Germinal center (tissue), 1 donor: ENCODE measurements at regions not wholly inside any gene's neighbourhood (a gene's known extent, or its start where the extent isn't known, plus 50 kb on each side); places are given as distances from the start of the nearest gene placed in this dataset.

Experiments
- DNase-seq: peaks from one replicate; pipeline ENCODE4 v3.0.0; 2012; ENCODE audit warnings: mixed read lengths, low spot score

DNA sequence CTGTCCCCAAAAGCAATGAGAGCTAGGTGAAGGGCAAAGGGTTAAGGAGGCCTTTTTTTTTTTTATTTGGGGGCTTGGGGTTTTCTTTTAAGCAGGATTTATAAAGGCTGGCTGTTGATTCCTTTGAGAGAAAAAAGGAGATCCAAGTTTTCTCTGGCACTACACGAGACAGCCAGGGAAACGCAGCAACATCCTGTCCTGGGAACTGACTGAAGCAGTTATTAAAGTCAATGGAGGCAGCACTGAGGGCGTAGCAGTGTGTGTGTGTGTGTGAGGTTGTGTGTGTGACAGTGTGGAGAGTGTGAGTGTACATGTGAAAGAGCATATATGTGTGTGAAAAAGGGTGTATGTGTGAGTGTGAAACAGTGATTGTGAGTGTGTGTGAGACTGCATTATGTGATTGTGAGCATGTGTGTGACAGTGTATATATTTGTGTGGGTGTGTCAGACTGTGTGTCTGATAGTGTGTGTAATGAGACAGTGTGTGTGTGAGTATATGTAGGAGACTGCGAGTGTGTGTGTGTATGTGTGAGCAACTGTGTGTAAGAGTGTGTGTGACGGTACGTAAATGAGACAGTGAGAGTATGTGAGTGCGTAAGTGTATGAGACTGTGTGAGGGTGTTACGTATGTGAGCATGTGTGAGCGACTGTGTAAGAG lies 65.9 kb upstream of the TIAM1 start:
- DNase-seq: no peak

DNA sequence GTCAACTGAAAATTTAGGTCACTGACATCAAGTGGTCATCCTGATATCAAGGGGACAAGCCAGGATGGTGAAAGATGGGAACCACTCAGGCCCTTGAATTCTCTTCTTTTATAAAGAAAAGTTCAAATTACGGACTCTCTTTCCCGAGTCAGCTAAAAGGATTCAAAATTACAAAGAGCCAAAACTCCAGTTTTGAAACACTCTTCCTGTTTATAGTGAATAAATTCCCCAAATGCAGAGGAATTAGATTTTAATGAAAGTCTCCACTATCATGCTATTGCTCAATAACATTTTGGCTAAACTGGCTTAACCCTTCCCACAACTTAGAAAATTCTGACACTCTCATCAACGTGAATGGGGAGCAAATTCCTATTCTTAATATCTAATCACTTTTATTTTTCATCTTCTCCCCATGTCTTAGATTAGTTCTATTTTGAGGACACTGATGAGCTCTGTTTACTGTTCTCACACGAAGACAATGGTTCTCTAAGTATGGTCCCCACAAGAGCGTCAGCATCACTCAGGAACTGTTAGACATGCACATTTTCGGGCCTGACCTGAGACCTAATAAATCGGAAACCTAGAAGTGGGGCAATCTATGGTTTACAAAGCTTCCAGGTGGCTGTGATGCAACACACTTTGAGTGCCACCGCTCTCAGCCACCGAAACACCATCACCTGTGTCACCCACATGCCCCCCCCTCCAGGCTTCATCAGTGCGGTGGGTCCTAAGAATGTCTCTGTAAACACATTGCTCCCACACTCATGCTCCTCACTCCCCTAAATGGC lies 64.4 kb upstream of the TIAM1 start:
- DNase-seq: no peak

DNA sequence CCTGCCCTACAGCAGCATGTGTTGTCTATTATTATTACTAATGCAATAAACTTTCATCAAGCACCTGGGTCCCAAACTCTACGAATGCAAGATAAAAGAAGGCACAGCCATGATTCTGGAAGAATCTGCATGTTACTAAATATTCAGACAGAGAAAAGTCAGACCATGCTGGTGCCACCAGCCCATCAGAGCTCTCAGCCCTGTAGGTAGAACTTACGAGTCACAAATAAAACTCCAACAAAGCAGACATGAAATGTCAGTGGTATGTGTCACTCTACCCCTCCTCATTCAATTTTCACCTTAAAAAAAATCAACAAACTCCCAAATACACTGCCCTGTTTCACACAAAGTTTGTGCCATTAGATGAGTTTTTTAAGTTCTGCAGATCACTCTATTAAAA lies 62.4 kb upstream of the TIAM1 start:
- DNase-seq: no peak

DNA sequence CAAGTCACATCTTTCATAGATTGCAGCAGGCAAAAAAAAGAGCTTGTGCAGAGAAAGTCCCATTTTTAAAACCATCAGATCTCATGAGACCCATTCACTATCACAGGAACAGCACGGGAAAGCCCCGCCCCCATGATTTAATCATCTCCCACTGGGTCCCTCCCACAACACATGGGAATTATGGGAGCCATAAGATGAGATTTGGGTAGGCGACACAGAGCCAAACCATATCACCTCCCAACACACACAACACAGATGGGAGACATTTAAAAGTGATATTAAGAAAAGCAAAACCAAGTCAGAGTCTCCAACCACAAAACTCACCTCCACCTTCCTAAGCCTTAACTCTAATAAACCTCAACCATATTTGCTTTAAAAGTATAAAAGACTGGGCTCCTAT lies 61.5 kb upstream of the TIAM1 start:
- no peak for DNase-seq

DNA sequence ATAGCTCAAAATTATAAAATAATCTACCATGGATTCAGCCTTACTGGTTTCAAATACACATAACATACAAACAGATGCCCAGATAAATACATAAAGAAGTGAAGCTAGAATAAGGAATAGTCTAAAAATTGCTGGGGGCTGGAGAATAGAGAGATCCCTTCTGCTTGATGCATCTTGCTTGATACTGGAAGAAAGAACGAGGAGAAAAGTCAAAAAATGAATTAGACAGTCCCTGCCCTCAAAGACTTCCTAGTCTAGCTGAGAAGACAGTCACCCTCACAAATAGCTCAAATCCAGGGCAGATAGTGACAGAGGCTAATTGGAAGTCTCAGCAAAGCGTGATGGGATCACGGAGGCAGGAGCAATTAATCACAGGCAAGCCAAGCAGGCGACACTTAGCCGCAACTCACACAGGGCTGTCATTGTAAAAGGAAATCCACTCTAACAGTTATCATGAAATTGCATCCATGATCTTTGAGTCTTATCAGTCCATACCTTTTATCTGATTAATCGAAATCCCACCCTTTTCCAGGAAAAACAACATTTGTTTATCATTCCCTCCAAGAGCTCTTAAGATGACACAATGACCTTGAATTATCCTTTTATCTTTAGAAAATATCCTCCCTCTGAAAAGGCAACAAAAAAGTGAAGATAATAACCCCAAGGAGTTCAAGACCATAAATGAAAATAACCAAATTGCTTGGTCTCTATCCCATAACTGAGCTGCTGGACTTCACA lies 59.7 kb upstream of the TIAM1 start:
- no peak for DNase-seq

DNA sequence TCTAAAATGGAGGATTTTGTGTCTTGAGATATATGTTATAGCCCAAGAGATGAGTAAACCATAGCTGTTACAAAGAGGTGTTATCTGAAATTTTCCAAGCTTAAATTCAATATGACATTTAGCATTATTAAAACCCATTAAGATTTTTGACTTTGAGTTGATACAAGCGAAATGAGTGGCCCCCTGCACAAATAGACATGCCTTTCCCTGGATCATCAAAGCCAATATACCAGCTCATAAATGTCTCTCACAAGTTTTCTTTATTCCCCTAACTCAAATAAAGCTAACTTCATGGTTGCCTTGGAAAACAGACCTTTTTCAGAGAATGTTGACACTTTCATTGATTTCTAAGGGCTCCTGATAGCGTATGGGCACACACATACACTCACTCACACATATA lies 55.5 kb upstream of the TIAM1 start:
- no peak for DNase-seq

DNA sequence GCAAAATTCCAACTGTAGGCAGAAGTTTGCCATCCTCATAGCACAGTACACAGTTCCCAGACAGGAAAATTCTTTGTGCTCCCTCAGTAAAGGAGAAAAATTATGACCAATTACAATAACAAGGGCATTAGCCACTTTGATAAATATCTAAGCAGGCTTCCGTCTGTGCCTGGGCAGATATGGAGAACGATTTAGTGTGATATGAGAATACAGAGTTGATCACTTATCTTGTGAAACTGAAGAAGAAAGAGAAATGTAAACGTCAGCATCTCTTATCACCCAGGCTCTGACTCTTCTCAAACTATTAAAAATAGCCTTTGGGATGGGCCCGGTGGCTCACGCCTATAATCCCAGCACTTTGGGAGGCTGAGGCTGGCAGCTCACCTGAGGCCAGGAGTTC lies 54.5 kb upstream of the TIAM1 start:
- DNase-seq: no peak

DNA sequence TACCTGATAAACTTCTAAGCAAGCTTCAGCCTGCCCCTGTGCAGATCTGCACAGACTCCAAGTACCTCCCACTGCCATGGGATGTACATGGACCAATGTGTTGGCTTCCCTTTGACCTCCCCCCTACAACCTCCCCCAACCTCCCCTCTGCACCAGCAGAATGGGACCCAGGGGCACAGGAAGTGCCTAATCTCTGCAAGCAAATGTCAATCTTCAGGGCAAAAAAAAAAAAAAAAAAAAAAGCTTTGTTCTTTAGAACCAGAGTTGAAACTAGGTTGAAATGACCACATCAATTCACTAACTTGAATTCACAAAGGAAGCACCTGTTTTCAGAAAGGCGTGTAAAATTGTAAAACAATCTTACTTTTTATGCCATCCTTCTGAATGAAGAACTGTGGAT lies 53.9 kb upstream of the TIAM1 start:
- DNase-seq: no peak

DNA sequence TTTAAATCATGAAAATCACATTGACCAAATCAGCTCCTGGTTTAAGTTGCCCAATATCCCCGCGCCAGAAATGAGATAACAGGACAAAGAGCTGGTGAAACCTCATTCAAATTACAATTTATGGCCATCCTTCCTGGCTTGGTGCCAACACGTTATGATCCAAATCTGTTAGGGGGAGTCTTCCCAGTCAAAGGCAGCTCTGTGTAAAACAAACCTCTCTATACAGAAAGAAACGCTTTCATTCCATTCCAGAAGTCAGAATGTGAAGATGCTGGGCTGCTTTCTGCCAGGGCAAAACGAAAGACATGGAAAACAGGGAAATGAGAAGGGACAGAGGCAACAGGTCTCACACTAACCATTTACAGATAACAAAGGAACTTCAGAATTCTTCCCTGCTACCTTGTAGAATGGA lies 53.5 kb upstream of the TIAM1 start:
- DNase-seq: no peak

DNA sequence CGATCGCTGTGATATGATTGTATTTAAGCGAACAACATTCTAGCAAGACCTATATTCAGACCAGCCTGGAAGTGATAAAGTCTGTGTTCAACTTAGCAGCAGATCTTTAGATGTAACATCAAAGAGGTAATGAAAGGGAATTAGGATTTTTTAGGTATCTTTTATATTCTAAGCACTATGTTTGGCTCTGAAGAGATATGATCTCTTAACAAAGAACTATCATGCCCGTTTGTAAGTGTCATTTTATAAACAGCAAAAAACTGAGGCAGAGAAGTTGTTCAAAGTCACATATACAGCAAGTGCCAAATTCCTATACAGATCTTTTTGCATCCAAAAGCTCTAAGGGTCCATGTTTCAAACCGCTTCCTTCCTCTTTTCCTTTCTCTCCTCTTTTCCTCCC lies 53.0 kb upstream of the TIAM1 start:
- DNase-seq: no peak

DNA sequence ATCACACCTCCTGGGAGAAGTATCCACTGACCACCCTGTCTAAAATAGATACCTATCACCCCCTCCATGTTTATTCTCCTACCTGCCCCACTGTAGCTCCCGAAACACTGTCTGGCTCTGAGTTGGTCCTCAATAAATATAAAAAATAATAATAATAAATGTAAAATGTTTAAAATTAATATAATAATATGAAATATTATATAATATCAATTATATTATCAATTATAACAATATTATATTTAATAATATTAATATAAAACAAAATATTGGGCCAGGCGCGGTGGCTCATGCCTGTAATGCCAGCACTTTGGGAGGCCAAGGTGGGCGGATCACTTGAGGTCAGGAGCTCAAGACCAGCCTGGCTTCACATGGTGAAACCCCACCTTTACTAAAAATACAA lies 52.3 kb upstream of the TIAM1 start:
- no peak for DNase-seq

DNA sequence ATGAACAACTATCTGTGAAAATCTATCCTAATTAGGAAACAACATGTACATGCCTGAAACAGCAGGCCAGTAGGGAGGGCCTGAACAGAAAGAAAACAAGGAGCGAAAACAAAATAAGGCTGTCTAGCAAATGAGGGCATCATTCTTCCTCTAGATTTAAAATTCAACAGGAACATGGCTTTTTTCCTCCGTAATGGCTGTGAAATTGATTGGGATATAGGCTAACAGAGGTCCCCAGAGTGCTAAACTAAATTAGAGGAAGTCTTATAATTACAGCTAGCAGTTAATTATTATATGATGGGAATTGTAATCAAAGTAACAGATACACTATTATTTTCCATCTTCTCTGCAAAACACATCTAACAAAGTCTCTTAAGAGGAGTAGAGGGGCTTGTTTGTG lies 51.7 kb upstream of the TIAM1 start:
- no peak for DNase-seq

DNA sequence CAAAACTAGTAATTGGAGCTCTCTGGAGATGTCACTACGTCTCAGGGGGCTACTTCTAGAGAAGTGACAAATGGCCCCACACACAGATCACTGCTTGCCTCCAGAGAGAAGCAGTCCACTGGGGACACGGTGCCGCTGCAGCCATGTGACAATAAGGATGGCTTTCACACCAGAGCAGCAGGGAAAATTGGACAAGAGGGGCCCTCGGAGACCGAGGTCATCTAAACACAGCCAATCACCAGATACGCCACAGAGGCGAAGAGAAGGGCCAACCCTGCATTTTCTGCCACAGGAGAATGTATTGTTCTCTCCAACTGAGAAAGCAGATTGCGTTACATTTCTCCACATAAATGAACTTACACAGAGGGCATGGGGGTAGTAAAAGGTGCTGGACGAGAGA lies 51.2 kb upstream of the TIAM1 start:
- no peak for DNase-seq

DNA sequence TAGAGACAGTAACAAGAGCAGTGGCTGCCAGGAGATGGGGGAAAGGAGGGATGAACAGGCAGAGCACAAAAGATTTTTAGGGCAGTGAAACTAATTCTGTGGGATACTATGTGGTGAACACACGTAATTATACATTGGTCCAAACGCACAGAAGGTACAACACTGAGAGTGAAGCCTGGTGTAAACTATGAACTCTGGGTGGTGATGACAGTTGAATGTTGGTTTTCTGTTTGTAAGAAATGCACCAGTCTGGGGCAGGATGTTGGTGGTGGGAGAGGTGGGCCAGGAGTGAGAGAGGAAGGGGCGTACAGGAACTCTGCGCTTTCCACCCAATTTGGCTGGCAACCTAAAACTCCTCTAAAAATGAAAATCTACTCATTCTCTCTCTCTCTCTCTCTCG lies 50.2 kb upstream of the TIAM1 start:
- no peak for DNase-seq
